ENCODE measurements at regions not wholly inside any gene's neighbourhood (a gene's known extent, or its start where the extent isn't known, plus 50 kb on each side); places are given as distances from the start of the nearest gene placed in this dataset.

GRCh38 chr6:81594501-81594900 lies 158.0 kb downstream of the TENT5A start:
- no peaks in the 10 kb centered on the region for H3K4me1 ChIP-seq (ENCODE audit: control insufficient read depth in 4 of 4, insufficient read depth in 4 of 4, low read length in 3 of 4)
- H3K4me3 ChIP-seq (ENCODE audit: low read depth in 1 of 3, low read length in 3 of 3): no peak overlapping the region
- 57% methylated on average over 2 of the region's 2 CpGs for WGBS
- no peaks in the 10 kb centered on the region for H3K27me3 ChIP-seq (ENCODE audit: control insufficient read depth in 4 of 4, insufficient read depth in 4 of 4, low read length in 3 of 4)
- H3K27ac ChIP-seq (ENCODE audit: low read depth in 1 of 2, low read length in 2 of 2): no peak overlapping the region
- no peak for TF ChIP-seq HNF4G (IDR thresholded peaks at IDR 0.05)
- no peak for TF ChIP-seq ATF3 (IDR thresholded peaks at IDR 0.05)
- TF ChIP-seq HNF4A (conservative IDR thresholded peaks at IDR 0.05): no peak
- TF ChIP-seq, protein P1, sequence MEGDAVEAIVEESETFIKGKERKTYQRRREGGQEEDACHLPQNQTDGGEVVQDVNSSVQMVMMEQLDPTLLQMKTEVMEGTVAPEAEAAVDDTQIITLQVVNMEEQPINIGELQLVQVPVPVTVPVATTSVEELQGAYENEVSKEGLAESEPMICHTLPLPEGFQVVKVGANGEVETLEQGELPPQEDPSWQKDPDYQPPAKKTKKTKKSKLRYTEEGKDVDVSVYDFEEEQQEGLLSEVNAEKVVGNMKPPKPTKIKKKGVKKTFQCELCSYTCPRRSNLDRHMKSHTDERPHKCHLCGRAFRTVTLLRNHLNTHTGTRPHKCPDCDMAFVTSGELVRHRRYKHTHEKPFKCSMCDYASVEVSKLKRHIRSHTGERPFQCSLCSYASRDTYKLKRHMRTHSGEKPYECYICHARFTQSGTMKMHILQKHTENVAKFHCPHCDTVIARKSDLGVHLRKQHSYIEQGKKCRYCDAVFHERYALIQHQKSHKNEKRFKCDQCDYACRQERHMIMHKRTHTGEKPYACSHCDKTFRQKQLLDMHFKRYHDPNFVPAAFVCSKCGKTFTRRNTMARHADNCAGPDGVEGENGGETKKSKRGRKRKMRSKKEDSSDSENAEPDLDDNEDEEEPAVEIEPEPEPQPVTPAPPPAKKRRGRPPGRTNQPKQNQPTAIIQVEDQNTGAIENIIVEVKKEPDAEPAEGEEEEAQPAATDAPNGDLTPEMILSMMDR (IDR thresholded peaks at IDR 0.05; ENCODE audit: low read depth, low read length, missing input control): no peak
- TF ChIP-seq, protein P2, sequence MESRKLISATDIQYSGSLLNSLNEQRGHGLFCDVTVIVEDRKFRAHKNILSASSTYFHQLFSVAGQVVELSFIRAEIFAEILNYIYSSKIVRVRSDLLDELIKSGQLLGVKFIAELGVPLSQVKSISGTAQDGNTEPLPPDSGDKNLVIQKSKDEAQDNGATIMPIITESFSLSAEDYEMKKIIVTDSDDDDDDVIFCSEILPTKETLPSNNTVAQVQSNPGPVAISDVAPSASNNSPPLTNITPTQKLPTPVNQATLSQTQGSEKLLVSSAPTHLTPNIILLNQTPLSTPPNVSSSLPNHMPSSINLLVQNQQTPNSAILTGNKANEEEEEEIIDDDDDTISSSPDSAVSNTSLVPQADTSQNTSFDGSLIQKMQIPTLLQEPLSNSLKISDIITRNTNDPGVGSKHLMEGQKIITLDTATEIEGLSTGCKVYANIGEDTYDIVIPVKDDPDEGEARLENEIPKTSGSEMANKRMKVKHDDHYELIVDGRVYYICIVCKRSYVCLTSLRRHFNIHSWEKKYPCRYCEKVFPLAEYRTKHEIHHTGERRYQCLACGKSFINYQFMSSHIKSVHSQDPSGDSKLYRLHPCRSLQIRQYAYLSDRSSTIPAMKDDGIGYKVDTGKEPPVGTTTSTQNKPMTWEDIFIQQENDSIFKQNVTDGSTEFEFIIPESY (IDR thresholded peaks at IDR 0.05): no peak
- TF ChIP-seq RAD21 (IDR thresholded peaks at IDR 0.05): no peak
- no peak for TF ChIP-seq EGR1 (IDR thresholded peaks at IDR 0.05; ENCODE audit: low read depth in 2 of 2)
- no peak for TF ChIP-seq TAF1 (conservative IDR thresholded peaks at IDR 0.05)
- TF ChIP-seq, protein P3, sequence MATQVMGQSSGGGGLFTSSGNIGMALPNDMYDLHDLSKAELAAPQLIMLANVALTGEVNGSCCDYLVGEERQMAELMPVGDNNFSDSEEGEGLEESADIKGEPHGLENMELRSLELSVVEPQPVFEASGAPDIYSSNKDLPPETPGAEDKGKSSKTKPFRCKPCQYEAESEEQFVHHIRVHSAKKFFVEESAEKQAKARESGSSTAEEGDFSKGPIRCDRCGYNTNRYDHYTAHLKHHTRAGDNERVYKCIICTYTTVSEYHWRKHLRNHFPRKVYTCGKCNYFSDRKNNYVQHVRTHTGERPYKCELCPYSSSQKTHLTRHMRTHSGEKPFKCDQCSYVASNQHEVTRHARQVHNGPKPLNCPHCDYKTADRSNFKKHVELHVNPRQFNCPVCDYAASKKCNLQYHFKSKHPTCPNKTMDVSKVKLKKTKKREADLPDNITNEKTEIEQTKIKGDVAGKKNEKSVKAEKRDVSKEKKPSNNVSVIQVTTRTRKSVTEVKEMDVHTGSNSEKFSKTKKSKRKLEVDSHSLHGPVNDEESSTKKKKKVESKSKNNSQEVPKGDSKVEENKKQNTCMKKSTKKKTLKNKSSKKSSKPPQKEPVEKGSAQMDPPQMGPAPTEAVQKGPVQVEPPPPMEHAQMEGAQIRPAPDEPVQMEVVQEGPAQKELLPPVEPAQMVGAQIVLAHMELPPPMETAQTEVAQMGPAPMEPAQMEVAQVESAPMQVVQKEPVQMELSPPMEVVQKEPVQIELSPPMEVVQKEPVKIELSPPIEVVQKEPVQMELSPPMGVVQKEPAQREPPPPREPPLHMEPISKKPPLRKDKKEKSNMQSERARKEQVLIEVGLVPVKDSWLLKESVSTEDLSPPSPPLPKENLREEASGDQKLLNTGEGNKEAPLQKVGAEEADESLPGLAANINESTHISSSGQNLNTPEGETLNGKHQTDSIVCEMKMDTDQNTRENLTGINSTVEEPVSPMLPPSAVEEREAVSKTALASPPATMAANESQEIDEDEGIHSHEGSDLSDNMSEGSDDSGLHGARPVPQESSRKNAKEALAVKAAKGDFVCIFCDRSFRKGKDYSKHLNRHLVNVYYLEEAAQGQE (IDR thresholded peaks at IDR 0.05): no peak
- TF ChIP-seq YY1 (IDR thresholded peaks at IDR 0.05): no peak
- TF ChIP-seq JUND (IDR thresholded peaks at IDR 0.05): no peak
- no peak for TF ChIP-seq GABPA (IDR thresholded peaks at IDR 0.05 in 1 of 2, conservative IDR thresholded peaks at IDR 0.05 in 1 of 2)
- TF ChIP-seq SP1 (IDR thresholded peaks at IDR 0.05): no peak
- TF ChIP-seq, protein P4, sequence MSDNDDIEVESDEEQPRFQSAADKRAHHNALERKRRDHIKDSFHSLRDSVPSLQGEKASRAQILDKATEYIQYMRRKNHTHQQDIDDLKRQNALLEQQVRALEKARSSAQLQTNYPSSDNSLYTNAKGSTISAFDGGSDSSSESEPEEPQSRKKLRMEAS (IDR thresholded peaks at IDR 0.05): no peak
- TF ChIP-seq FOXA2 (IDR thresholded peaks at IDR 0.05): no peak
- TF ChIP-seq RXRA (IDR thresholded peaks at IDR 0.05): no peak
- DNase-seq (ENCODE audit: low spot score): no peak
- H3K36me3 ChIP-seq (ENCODE audit: control insufficient read depth in 4 of 4, insufficient read depth in 3 of 4, low read depth in 1 of 4, low read length in 3 of 4): no peaks in the 10 kb centered on the region
- no peak overlapping the region for H3K9ac ChIP-seq (ENCODE audit: low read depth in 1 of 2, low read length in 2 of 2)
- H3K9me3 ChIP-seq (ENCODE audit: control insufficient read depth in 4 of 4, low read length in 3 of 4): no peaks in the 10 kb centered on the region

- no peaks in the 10 kb centered on the region for H3K36me3 ChIP-seq (ENCODE audit: control insufficient read depth in 4 of 4, insufficient read depth in 3 of 4, low read depth in 1 of 4, low read length in 3 of 4)
- WGBS: 77% methylated on average over 5 of the region's 5 CpGs
- H3K27me3 ChIP-seq (ENCODE audit: control insufficient read depth in 4 of 4, insufficient read depth in 4 of 4, low read length in 3 of 4): no peaks in the 10 kb centered on the region
- no peaks in the 10 kb centered on the region for H3K9me3 ChIP-seq (ENCODE audit: control insufficient read depth in 4 of 4, low read length in 3 of 4)
- no peaks in the 10 kb centered on the region for H3K4me1 ChIP-seq (ENCODE audit: control insufficient read depth in 4 of 4, insufficient read depth in 4 of 4, low read length in 3 of 4)
- no peak overlapping the region for H3K9ac ChIP-seq (ENCODE audit: low read depth in 1 of 2, low read length in 2 of 2)
- H3K27ac ChIP-seq (ENCODE audit: low read depth in 1 of 2, low read length in 2 of 2): no peak overlapping the region
- no peak overlapping the region for H3K4me3 ChIP-seq (ENCODE audit: low read depth in 1 of 3, low read length in 3 of 3)
- no peak for DNase-seq (ENCODE audit: low spot score)
- TF ChIP-seq EGR1 (IDR thresholded peaks at IDR 0.05; ENCODE audit: low read depth in 2 of 2) (no peak), SP1 (IDR thresholded peaks at IDR 0.05) (no peak), FOXA1 (IDR thresholded peaks at IDR 0.05) (no peak), RXRA (IDR thresholded peaks at IDR 0.05) (no peak), HNF4A (conservative IDR thresholded peaks at IDR 0.05) (no peak), HNF4G (IDR thresholded peaks at IDR 0.05) (no peak)
- TF ChIP-seq, protein P3 (IDR thresholded peaks at IDR 0.05): no peak
- TF ChIP-seq, protein P2 (IDR thresholded peaks at IDR 0.05): no peak
- TF ChIP-seq, protein P4 (IDR thresholded peaks at IDR 0.05): no peak
Observed at GRCh38 chr6:81590314-81590691, 162.2 kb downstream of the TENT5A start.
